LNCaP clone FGC (cell line): ENCODE measurements at regions not wholly inside any gene's neighbourhood (a gene's known extent, or its start where the extent isn't known, plus 50 kb on each side); places are given as distances from the start of the nearest gene placed in this dataset.

Source experiments
- DNase-seq: peaks from one replicate; pipeline ENCODE4 v3.0.0-alpha.2; 2011; ENCODE audit warnings: low read depth
- H3K4me3 ChIP-seq: 2 replicates; pipeline ENCODE4 v1.5.1; 2011; ENCODE audit warnings: mild to moderate bottlenecking, low read depth, low read length, control low read depth
- TF ChIP-seq, protein P1 (sequence below): IDR thresholded peaks from 2 replicates; pipeline ENCODE4 v1.5.1; 2012; ENCODE audit warnings: mild to moderate bottlenecking; ENCODE audit not compliant: control insufficient read depth, insufficient read depth; ENCODE audit errors: extremely low read depth

DNA sequence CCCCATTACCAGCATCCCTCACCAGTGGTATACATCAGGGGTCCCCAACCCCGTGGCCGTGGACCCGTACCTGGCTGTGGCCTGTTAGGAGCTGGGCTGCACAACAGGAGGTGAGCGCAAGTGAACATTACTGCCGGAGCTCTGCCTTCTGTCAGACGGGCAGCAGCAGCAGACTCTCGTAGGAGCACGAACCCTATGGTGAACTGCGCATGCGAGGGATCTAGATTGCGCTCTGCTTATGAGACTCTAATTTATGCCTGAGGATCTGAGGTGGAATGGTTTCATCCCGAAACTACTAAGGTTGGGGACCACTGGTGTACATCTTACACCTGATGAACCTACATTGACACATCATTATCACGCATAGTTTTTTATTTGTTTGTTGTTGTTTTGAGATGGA lies 52.8 kb upstream of the DHX15 start:
- no peak for DNase-seq
- TF ChIP-seq, protein P1, sequence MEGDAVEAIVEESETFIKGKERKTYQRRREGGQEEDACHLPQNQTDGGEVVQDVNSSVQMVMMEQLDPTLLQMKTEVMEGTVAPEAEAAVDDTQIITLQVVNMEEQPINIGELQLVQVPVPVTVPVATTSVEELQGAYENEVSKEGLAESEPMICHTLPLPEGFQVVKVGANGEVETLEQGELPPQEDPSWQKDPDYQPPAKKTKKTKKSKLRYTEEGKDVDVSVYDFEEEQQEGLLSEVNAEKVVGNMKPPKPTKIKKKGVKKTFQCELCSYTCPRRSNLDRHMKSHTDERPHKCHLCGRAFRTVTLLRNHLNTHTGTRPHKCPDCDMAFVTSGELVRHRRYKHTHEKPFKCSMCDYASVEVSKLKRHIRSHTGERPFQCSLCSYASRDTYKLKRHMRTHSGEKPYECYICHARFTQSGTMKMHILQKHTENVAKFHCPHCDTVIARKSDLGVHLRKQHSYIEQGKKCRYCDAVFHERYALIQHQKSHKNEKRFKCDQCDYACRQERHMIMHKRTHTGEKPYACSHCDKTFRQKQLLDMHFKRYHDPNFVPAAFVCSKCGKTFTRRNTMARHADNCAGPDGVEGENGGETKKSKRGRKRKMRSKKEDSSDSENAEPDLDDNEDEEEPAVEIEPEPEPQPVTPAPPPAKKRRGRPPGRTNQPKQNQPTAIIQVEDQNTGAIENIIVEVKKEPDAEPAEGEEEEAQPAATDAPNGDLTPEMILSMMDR = no peak

DNA sequence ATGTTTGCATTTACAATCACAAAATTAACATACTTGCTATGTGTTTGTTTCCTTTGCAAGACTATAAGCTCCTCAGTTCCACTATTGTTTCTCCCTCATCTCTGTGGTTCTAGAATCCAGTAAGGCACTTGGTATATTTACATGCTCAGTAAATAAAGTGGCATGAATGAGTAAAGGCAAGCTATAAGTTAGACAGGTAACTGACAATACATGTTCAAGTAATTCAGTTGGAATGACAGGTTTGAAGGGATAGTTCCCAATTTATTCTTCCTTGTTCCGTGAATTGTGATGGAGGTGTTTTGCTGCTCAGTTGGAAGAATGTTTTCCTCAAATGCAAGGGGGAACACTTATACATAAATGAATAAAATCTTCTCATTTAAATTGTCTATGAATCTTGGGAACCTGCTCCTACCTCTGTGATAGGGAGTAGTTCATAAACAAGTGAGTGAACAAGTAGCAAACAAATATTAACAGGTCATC lies 54.1 kb upstream of the DHX15 start:
- DNase-seq = no peak
- TF ChIP-seq, protein P1 = no peak
- H3K4me3 ChIP-seq = no peak overlapping the region

More for the DNA sequence above, 52.8 kb upstream of the DHX15 start:
- no peak overlapping the region for H3K4me3 ChIP-seq

DNA sequence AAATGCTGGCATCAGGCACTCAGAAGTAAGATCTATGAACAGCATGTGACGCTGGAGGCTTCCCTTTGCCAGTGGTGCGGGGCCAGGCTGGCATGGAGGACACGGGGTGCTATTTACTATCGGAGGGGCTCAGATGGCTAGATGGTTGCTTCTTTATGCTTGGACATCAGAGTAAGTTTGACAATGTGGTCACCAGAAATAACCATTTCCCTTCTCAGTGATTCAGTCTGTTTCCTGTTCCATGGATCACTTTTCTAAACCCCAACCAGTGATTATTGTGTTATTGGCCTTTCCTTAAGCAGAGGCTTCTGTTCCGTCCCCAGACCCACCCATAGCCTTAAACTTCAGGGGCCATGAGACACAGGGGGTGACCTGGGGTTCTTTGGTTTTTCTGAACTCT lies 55.4 kb upstream of the DHX15 start:
- TF ChIP-seq, protein P1 = no peak
- no peak for DNase-seq
- no peak overlapping the region for H3K4me3 ChIP-seq

DNA sequence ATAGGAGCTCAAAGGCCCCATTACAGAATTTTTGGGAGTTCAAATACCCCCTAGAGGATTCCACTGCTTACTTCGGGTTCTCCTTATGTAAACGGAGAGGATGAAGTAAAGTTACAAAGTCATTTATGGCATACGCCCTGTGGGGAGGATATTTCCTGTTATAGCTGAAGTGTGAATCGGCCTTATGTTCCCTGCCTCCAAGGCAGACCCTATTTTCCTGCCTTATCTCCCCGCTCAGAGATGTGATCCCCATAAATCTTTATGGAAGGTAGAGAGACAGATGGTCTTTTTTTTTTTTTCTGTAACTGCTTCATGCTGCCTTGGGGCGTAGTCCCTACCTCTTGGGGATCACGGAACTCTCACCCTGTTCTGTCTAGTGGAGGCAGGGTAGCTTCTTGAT lies 56.0 kb upstream of the DHX15 start:
- H3K4me3 ChIP-seq = no peak overlapping the region
- DNase-seq = no peak
- TF ChIP-seq, protein P1 = no peak

DNA sequence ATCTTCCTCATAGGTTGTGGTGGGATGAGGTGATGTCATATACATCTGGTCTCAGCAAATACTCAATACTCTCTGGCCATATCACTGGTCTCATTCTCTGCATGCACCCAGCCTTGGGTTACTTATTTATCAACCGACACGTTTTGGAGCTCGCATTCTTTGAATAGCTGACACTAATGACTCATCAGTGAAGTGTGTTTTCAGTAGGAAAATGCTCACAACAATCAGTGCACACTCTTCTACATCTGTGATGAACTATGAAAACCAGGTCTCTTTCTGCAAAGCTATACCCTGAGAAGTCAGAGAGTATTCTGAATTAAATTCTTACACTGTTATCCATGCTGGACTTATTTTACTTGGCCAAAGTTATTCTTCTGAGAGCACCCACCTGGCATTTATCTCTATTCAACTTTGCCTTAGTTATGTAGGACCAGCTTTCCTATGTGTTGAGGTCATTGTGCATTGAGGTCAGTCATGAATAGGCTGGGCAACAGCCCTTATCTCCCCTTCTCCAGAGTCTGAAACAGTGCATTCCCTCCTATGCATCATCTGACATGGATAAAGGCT lies 58.7 kb upstream of the DHX15 start:
- TF ChIP-seq, protein P1 = no peak
- no peak overlapping the region for H3K4me3 ChIP-seq
- no peak for DNase-seq

DNA sequence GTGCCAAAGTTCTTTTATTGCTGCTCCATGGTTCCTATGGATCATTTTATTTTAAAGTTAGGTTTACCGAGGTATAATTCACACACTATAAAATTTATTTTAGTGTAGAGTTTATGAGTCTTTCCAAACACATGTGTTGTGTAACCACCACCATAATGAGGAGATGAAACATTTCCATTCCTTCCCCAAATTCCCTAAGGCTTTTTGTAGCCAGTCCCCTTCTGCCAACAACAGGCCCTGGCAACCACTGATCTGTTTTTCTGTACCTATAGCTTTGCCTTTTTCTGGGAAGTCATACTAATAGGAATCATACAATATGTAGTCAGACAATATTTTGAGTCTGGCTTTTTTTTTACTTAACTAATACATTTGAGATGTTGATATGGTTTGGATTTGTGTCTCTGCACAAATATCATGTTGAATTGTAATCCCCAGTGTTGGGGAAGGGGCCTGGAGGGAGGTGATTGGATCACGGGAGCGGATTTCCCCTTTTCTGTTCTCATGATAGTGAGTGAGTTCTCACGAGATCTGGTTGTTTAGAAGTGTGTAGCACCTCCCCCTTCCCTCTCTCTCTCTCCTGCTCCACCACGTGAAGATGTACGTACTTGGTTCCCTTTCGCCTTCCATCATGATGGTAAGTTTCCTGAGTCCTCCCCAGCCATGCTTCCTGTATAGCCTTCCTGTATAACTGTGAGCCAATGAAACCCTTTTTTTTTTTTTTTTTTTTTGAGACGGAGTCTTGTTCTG lies 59.6 kb upstream of the DHX15 start:
- DNase-seq = no peak
- TF ChIP-seq, protein P1 = no peak
- H3K4me3 ChIP-seq = no peak overlapping the region
